H1 (cell line): ENCODE measurements at regions not wholly inside any gene's neighbourhood (a gene's known extent, or its start where the extent isn't known, plus 50 kb on each side); places are given as distances from the start of the nearest gene placed in this dataset.

Experiments
- CTCF ChIA-PET: fragments of 300-600 bp; sonication (Branson Sonifier 250); formaldehyde crosslinking; loops from one replicate; lab custom pipeline; 2021; ENCODE audit not compliant: partially characterized antibody; lab: Charles Lee
- POLR2A ChIA-PET: fragments of 300-600 bp; sonication (Branson Sonifier 250); formaldehyde crosslinking; loops from one replicate; lab custom pipeline; 2021; ENCODE audit warnings: inconsistent platforms; ENCODE audit not compliant: partially characterized antibody; lab: Charles Lee
- DNase-seq, 2 experiments: peaks; one replicate each; pipeline versions ENCODE4 v3.0.0 to v3.0.0-alpha.2; 2010 to 2022; ENCODE audit warnings: low spot score in 2 of 2, low read depth in 1 of 2, mixed read lengths in 1 of 2
- FAIRE-seq: peaks from 2 replicates; lab custom pipeline; 2011; peaks lifted over from hg19 to GRCh38; lab: Jason Lieb, UNC
- H2AFZ ChIP-seq: 2 replicates; pipeline ENCODE4 v1.8.1; 2012; ENCODE audit warnings: low read length, inconsistent platforms
- H2AK5ac ChIP-seq: 2 replicates; pipeline ENCODE4 v1.6.1; 2013; ENCODE audit warnings: low read depth, low read length
- H2BK120ac ChIP-seq: replicated peaks from 2 replicates; pipeline ENCODE3; 2013; ENCODE audit warnings: low read depth, low read length, inconsistent platforms
- H2BK12ac ChIP-seq: 2 replicates; pipeline ENCODE4 v1.6.1; 2013; ENCODE audit warnings: low read depth, low read length
- H2BK15ac ChIP-seq: 2 replicates; pipeline ENCODE4 v1.6.1; 2013; ENCODE audit warnings: low read length
- H2BK20ac ChIP-seq: 2 replicates; pipeline ENCODE4 v1.6.1; 2013; ENCODE audit warnings: low read length
- H2BK5ac ChIP-seq: 2 replicates; pipeline ENCODE4 v1.6.1; 2013; ENCODE audit warnings: low read depth, low read length
- H3K14ac ChIP-seq: 2 replicates; pipeline ENCODE4 v1.6.1; 2013; ENCODE audit warnings: inconsistent platforms; ENCODE audit not compliant: insufficient read length
- H3K18ac ChIP-seq: 2 replicates; pipeline ENCODE4 v1.6.1; 2013; ENCODE audit warnings: low read length; ENCODE audit errors: extremely low read depth
- H3K23ac ChIP-seq: 2 replicates; pipeline ENCODE4 v1.6.1; 2013; ENCODE audit warnings: inconsistent platforms; ENCODE audit not compliant: insufficient read length
- H3K23me2 ChIP-seq: 2 replicates; pipeline ENCODE4 v1.6.1; 2013; ENCODE audit warnings: low read depth, low read length
- H3K27ac ChIP-seq: 2 replicates; pipeline ENCODE4 v1.6.1; 2011; ENCODE audit warnings: low read depth, low read length, inconsistent platforms
- H3K27me3 ChIP-seq, 4 experiments: replicated peaks in 1 of 4; 1 replicate in 1 of 4; 2 replicates in 3 of 4; pipeline versions ENCODE4 v1.6.1 to v1.8.1; 2011 to 2013; ENCODE audit warnings: low read length in 3 of 4, mild to moderate bottlenecking in 3 of 4, inconsistent platforms in 2 of 4, mixed read lengths in 2 of 4, moderate library complexity in 1 of 4; ENCODE audit not compliant: control insufficient read depth in 3 of 4, insufficient read depth in 3 of 4; ENCODE audit errors: extremely low read depth in 1 of 4
- H3K36me3 ChIP-seq, 4 experiments: 2 replicates each; pipeline versions ENCODE4 v1.6.1 to v1.8.1; 2011 to 2013; ENCODE audit warnings: mild to moderate bottlenecking in 4 of 4, low read length in 3 of 4, moderate library complexity in 2 of 4, control low read depth in 1 of 4, inconsistent platforms in 1 of 4; ENCODE audit not compliant: insufficient read depth in 4 of 4, control insufficient read depth in 2 of 4
- H3K4ac ChIP-seq: replicated peaks from 2 replicates; pipeline ENCODE3; 2013; ENCODE audit warnings: low read length, low read depth, mixed read lengths, inconsistent platforms; ENCODE audit not compliant: insufficient read length
- H3K4me1 ChIP-seq, 4 experiments: replicated peaks in 1 of 4; 1 replicate in 1 of 4; 2 replicates in 3 of 4; pipeline versions ENCODE4 v1.6.1 to v1.8.1; 2011 to 2013; ENCODE audit warnings: low read length in 3 of 4, inconsistent platforms in 2 of 4, mixed read lengths in 1 of 4; ENCODE audit not compliant: insufficient read depth in 4 of 4, control insufficient read depth in 3 of 4
- H3K4me2 ChIP-seq, 2 experiments: 2 replicates each; pipeline versions ENCODE4 v1.6.1 to v1.8.1; 2011 to 2013; ENCODE audit warnings: low read depth in 2 of 2, low read length in 2 of 2, control low read depth in 1 of 2, inconsistent platforms in 1 of 2, mild to moderate bottlenecking in 1 of 2; ENCODE audit not compliant: insufficient read depth in 1 of 2
- H3K4me3 ChIP-seq, 4 experiments: fragments of 200-600, 300-600 bp in 1 of 4; sonication (generic), shearing (Covaris generic), sonication (Bioruptor Twin) in 1 of 4; 2 replicates each; pipeline versions ENCODE4 v1.5.1 to v1.8.1; 2011 to 2016; ENCODE audit warnings: low read length in 4 of 4, low read depth in 3 of 4, control low read depth in 2 of 4, inconsistent platforms in 2 of 4, mild to moderate bottlenecking in 2 of 4, mixed read lengths in 1 of 4, moderate library complexity in 1 of 4; ENCODE audit not compliant: insufficient read depth in 2 of 4; ENCODE audit errors: extremely low read depth in 1 of 4
- H3K56ac ChIP-seq: replicated peaks from 2 replicates; pipeline ENCODE3; 2013; ENCODE audit warnings: low read depth, mild to moderate bottlenecking, mixed read lengths, low read length, inconsistent platforms; ENCODE audit not compliant: insufficient read length
- H3K79me1 ChIP-seq: 2 replicates; pipeline ENCODE4 v1.6.1; 2013; ENCODE audit warnings: low read depth, low read length, control low read depth
- H3K79me2 ChIP-seq, 2 experiments: 2 replicates each; pipeline versions ENCODE4 v1.6.1 to v1.8.1; 2012 to 2013; ENCODE audit warnings: low read length in 2 of 2, mild to moderate bottlenecking in 2 of 2, inconsistent platforms in 1 of 2; ENCODE audit not compliant: insufficient read depth in 2 of 2, control insufficient read depth in 1 of 2
- H3K9ac ChIP-seq, 4 experiments: replicated peaks in 1 of 4; 1 replicate in 1 of 4; 2 replicates in 3 of 4; pipeline versions ENCODE4 v1.6.1 to v1.8.1; 2011 to 2013; ENCODE audit warnings: low read depth in 3 of 4, low read length in 3 of 4, control low read depth in 2 of 4, mild to moderate bottlenecking in 2 of 4, moderate library complexity in 2 of 4, inconsistent platforms in 1 of 4; ENCODE audit errors: extremely low read depth in 1 of 4
- H3K9me3 ChIP-seq, 2 experiments: 2 replicates each; pipeline versions ENCODE4 v1.6.1 to v1.8.1; 2012 to 2013; ENCODE audit warnings: mild to moderate bottlenecking in 2 of 2, moderate library complexity in 2 of 2, control low read depth in 1 of 2, inconsistent platforms in 1 of 2, low read depth in 1 of 2, low read length in 1 of 2, mixed read lengths in 1 of 2; ENCODE audit not compliant: insufficient read depth in 2 of 2
- H4K20me1 ChIP-seq, 2 experiments: replicated peaks in 1 of 2; 2 replicates each; pipeline versions ENCODE3 to v1.8.1; 2011 to 2013; ENCODE audit warnings: inconsistent platforms in 2 of 2, low read length in 2 of 2, mild to moderate bottlenecking in 1 of 2; ENCODE audit not compliant: insufficient read depth in 2 of 2, control insufficient read depth in 1 of 2
- H4K5ac ChIP-seq: 2 replicates; pipeline ENCODE4 v1.6.1; 2013; ENCODE audit warnings: low read length, low read depth, mixed read lengths, inconsistent platforms; ENCODE audit not compliant: insufficient read length
- H4K8ac ChIP-seq: 2 replicates; pipeline ENCODE4 v1.8.0; 2013; ENCODE audit warnings: mild to moderate bottlenecking, moderate library complexity, low read length, inconsistent platforms; ENCODE audit not compliant: insufficient read depth; ENCODE audit errors: extremely low read depth
- H4K91ac ChIP-seq: replicated peaks from 2 replicates; pipeline ENCODE3; 2013; ENCODE audit warnings: low read length, mixed read lengths, inconsistent platforms; ENCODE audit not compliant: insufficient read length
- CEBPB ChIP-seq: IDR thresholded peaks from 2 replicates; pipeline ENCODE4 v1.6.1; 2012; ENCODE audit warnings: low read depth, low read length
- CHD2 ChIP-seq: IDR thresholded peaks from 2 replicates; pipeline ENCODE4 v1.6.1; 2012; ENCODE audit warnings: low read length, improper control_type of control experiment
- CREB1 ChIP-seq: IDR thresholded peaks from 2 replicates; pipeline ENCODE4 v1.6.1; 2012; ENCODE audit warnings: inconsistent platforms
- EP300 ChIP-seq, 2 experiments: IDR thresholded peaks; 1 replicate in 1 of 2; 2 replicates in 1 of 2; pipeline ENCODE4 v1.6.1; 2011 to 2012; ENCODE audit warnings: low read depth in 2 of 2, low read length in 2 of 2, mild to moderate bottlenecking in 2 of 2, borderline replicate concordance in 1 of 2, inconsistent platforms in 1 of 2, moderate library complexity in 1 of 2
- KDM4A ChIP-seq: IDR thresholded peaks from one replicate; pipeline ENCODE4 v1.7.1; 2012; ENCODE audit warnings: low read depth, mild to moderate bottlenecking, moderate library complexity, low read length, inconsistent platforms; ENCODE audit not compliant: severe bottlenecking
- MAFK ChIP-seq: IDR thresholded peaks from 2 replicates; pipeline ENCODE4 v1.6.1; 2012; ENCODE audit warnings: low read depth, mild to moderate bottlenecking, improper control_type of control experiment, low read length
- RAD21 ChIP-seq, 2 experiments: IDR thresholded peaks in 1 of 2; conservative IDR thresholded peaks in 1 of 2; 2 replicates each; pipeline ENCODE4 v1.6.1; 2011; ENCODE audit warnings: low read depth in 2 of 2, low read length in 2 of 2, improper control_type of control experiment in 1 of 2, inconsistent platforms in 1 of 2, mild to moderate bottlenecking in 1 of 2, moderate library complexity in 1 of 2
- SP1 ChIP-seq: IDR thresholded peaks from 2 replicates; pipeline ENCODE4 v1.6.1; 2011; ENCODE audit warnings: low read depth, low read length
- TAF7 ChIP-seq: optimal IDR thresholded peaks from 2 replicates; pipeline ENCODE3; 2011; ENCODE audit warnings: low read depth, mild to moderate bottlenecking, inconsistent platforms, low read length, moderate library complexity, borderline replicate concordance
- TBP ChIP-seq: IDR thresholded peaks from 2 replicates; pipeline ENCODE4 v1.6.1; 2011; ENCODE audit warnings: low read depth, low read length, improper control_type of control experiment
- TCF12 ChIP-seq: IDR thresholded peaks from 2 replicates; pipeline ENCODE4 v1.6.1; 2011; ENCODE audit warnings: low read depth, mild to moderate bottlenecking, low read length
- YY1 ChIP-seq: IDR thresholded peaks from 2 replicates; pipeline ENCODE4 v1.6.1; 2011; ENCODE audit warnings: low read depth, mild to moderate bottlenecking, low read length
- WGBS, 2 experiments: shearing (Covaris generic) in 1 of 2; methylation state at CpG; one replicate each; pipeline versions ENCODE4 v1.1.6 to v1.1.7; 2013 to 2015; ENCODE audit warnings: low lambda C conversion rate in 2 of 2, mixed read lengths in 2 of 2, inconsistent platforms in 1 of 2, low coverage in 1 of 2, missing lambda C conversion rate in 1 of 2; ENCODE audit not compliant: insufficient replicate concordance in 2 of 2, insufficient coverage in 1 of 2, insufficient read length in 1 of 2; ENCODE audit errors: extremely low coverage in 1 of 2, missing lambda C conversion rate in 1 of 2; 5-methylcytosine and 5-hydroxymethylcytosine counted together
- TF ChIP-seq, protein P1 (sequence below): IDR thresholded peaks from 2 replicates; pipeline ENCODE4 v1.6.1; 2012; ENCODE audit warnings: low read length, inconsistent platforms
- TF ChIP-seq, protein P2 (sequence below): IDR thresholded peaks from 2 replicates; pipeline ENCODE4 v1.6.1; 2012; ENCODE audit warnings: inconsistent platforms

DNA sequence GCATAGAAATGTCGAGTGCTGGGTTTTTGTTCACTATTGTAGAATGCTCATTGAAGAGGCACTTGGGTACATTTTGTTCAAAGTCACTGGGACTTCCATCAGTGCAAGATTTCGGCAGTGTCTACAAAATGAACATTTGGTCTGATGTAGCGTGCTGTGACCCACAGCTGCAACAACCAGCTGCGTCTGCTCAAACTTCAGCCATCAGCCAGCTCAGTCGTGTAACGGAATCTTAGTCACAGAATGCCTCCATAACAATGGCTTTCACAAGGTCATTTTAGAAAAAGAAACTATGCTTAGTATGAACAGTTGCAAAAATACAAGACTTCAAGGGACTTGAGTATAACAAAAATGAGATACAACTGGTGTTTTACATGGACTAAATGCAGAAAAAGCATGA lies 828.1 kb upstream of the GRAMD2B start:
- no peaks in the 10 kb centered on the region for H4K20me1 ChIP-seq
- H2AFZ ChIP-seq: no peak overlapping the region
- DNase-seq (no peak), FAIRE-seq (no peak)
- H3K23me2 ChIP-seq: no peaks in the 10 kb centered on the region
- no peaks in the 10 kb centered on the region for H3K4me1 ChIP-seq
- H3K36me3 ChIP-seq: no peaks in the 10 kb centered on the region
- H3K79me1 ChIP-seq: no peaks in the 10 kb centered on the region
- H3K56ac ChIP-seq: no peak overlapping the region
- H3K79me2 ChIP-seq: no peaks in the 10 kb centered on the region
- no peak overlapping the region for H2AK5ac ChIP-seq
- no peak overlapping the region for H2BK120ac ChIP-seq
- CTCF ChIA-PET: no interaction called here
- H3K4ac ChIP-seq: peak overlapping the region; percentile 69
- H4K91ac ChIP-seq: no peak overlapping the region
- no peak overlapping the region for H4K8ac ChIP-seq
- no peak overlapping the region for H4K5ac ChIP-seq
- no peak overlapping the region for H3K18ac ChIP-seq
- H3K23ac ChIP-seq: no peak overlapping the region
- 0 out of 2 replicates have a peak overlapping the region, but pooled peaks have one; percentile 53 for H2BK15ac ChIP-seq
- no peak overlapping the region for H3K4me3 ChIP-seq
- POLR2A ChIA-PET: no interaction called here
- WGBS, 2 experiments: 81% methylated on average over 6 of the region's 6 CpGs; no CpG with 5 or more reads in 1 of the 2 experiments
- no peaks in the 10 kb centered on the region for H3K27me3 ChIP-seq
- H3K9me3 ChIP-seq: no peaks in the 10 kb centered on the region
- no peak overlapping the region for H2BK12ac ChIP-seq
- no peak overlapping the region for H2BK20ac ChIP-seq
- no peak overlapping the region for H3K4me2 ChIP-seq
- H3K14ac ChIP-seq: no peak overlapping the region
- H3K9ac ChIP-seq: no peak overlapping the region
- H3K27ac ChIP-seq: no peak overlapping the region
- H2BK5ac ChIP-seq: no peak overlapping the region
- no peak for TF ChIP-seq CEBPB
- TF ChIP-seq RAD21 (IDR thresholded peaks at IDR 0.05 in 1 of 2, conservative IDR thresholded peaks at IDR 0.05 in 1 of 2; ENCODE audit: low read depth in 2 of 2, low read length in 2 of 2): no peak
- no peak for TF ChIP-seq CHD2
- TF ChIP-seq CREB1: no peak
- no peak for TF ChIP-seq TAF7
- TF ChIP-seq, protein P1, sequence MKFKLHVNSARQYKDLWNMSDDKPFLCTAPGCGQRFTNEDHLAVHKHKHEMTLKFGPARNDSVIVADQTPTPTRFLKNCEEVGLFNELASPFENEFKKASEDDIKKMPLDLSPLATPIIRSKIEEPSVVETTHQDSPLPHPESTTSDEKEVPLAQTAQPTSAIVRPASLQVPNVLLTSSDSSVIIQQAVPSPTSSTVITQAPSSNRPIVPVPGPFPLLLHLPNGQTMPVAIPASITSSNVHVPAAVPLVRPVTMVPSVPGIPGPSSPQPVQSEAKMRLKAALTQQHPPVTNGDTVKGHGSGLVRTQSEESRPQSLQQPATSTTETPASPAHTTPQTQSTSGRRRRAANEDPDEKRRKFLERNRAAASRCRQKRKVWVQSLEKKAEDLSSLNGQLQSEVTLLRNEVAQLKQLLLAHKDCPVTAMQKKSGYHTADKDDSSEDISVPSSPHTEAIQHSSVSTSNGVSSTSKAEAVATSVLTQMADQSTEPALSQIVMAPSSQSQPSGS: no peak
- no peak for TF ChIP-seq EP300 (IDR thresholded peaks at IDR 0.05; ENCODE audit: borderline replicate concordance in 1 of 2, low read depth in 2 of 2, low read length in 2 of 2)
- no peak for TF ChIP-seq TBP
- no peak for TF ChIP-seq KDM4A
- TF ChIP-seq, protein P2, sequence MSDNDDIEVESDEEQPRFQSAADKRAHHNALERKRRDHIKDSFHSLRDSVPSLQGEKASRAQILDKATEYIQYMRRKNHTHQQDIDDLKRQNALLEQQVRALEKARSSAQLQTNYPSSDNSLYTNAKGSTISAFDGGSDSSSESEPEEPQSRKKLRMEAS: no peak
- TF ChIP-seq MAFK: no peak
- TF ChIP-seq YY1: no peak
- no peak for TF ChIP-seq SP1
- TF ChIP-seq TCF12: no peak
